ENCODE measurements at regions not wholly inside any gene's neighbourhood (a gene's known extent, or its start where the extent isn't known, plus 50 kb on each side); places are given as distances from the start of the nearest gene placed in this dataset.

DNA sequence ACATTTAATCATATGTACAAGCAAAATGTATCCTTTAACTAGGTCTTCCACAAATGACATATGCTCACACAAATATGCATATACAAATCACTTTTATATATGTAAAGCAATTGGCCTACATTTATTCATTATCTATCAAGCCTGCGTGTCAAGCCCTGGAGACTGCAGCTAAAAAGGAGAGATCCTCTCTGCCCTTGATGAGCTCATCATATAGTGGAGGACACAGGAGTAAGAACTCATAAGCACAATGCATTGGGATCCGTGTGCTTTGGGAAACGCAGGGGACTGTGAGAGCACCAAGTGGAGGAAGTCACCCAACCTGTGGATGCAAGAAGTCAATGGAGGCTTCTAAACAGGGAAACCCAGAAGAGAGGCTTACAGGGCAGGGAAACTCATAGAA lies 735.7 kb downstream of the BCL11B start (continued):
- TF ChIP-seq, protein P1, sequence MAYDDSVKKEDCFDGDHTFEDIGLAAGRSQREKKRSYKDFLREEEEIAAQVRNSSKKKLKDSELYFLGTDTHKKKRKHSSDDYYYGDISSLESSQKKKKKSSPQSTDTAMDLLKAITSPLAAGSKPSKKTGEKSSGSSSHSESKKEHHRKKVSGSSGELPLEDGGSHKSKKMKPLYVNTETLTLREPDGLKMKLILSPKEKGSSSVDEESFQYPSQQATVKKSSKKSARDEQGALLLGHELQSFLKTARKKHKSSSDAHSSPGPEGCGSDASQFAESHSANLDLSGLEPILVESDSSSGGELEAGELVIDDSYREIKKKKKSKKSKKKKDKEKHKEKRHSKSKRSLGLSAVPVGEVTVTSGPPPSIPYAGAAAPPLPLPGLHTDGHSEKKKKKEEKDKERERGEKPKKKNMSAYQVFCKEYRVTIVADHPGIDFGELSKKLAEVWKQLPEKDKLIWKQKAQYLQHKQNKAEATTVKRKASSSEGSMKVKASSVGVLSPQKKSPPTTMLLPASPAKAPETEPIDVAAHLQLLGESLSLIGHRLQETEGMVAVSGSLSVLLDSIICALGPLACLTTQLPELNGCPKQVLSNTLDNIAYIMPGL (CRISPR knock-in tag; IDR thresholded peaks at IDR 0.05) = no peak
- TF ChIP-seq RORB (CRISPR knock-in tag; IDR thresholded peaks at IDR 0.05) = no peak
- TF ChIP-seq, protein P2, sequence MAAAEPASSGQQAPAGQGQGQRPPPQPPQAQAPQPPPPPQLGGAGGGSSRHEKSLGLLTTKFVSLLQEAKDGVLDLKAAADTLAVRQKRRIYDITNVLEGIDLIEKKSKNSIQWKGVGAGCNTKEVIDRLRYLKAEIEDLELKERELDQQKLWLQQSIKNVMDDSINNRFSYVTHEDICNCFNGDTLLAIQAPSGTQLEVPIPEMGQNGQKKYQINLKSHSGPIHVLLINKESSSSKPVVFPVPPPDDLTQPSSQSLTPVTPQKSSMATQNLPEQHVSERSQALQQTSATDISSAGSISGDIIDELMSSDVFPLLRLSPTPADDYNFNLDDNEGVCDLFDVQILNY (CRISPR knock-in tag; IDR thresholded peaks at IDR 0.05) = no peak
- TF ChIP-seq TCF7 (CRISPR knock-in tag; IDR thresholded peaks at IDR 0.05; ENCODE audit: low read depth) = no peak
- TF ChIP-seq ZBTB21 (CRISPR knock-in tag; IDR thresholded peaks at IDR 0.05; ENCODE audit: borderline replicate concordance) = no peak
- TF ChIP-seq TP53 (CRISPR knock-in tag; IDR thresholded peaks at IDR 0.05) = no peak
- TF ChIP-seq, protein P3, sequence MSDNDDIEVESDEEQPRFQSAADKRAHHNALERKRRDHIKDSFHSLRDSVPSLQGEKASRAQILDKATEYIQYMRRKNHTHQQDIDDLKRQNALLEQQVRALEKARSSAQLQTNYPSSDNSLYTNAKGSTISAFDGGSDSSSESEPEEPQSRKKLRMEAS (CRISPR knock-in tag; IDR thresholded peaks at IDR 0.05) = no peak

DNA sequence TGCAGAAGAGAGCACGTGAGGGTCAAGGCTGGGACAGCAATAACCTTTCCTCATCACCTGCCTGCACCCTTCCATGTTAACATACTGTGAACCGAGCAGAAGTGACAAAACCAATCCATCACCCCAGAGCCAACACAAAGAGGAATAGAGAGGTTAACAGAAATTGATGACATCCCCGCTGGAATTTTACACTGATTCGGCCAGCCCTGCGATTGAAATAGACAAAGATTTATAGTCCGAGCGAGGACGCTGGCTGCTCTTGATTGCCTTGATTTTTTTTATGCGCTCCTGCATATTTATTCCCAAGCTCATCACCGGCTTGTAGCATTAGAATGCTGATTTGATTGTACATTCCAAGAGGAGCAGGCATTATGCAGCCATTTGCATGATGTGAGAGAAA lies 729.7 kb downstream of the BCL11B start:
- Mint-ChIP-seq H3K4me3 (no peak overlapping the region), H3K9me3 (no peaks in the 10 kb centered on the region), H3K36me3 (no peaks in the 10 kb centered on the region), H3K27me3 (ENCODE audit: low read depth) (no peaks in the 10 kb centered on the region), H3K27ac (no peak overlapping the region), H3K4me1 (no peaks in the 10 kb centered on the region)
- ATAC-seq (no peak), DNase-seq (ENCODE audit: low spot score) (no peak)
- ChIA-PET CTCF (no interaction called here), POLR2A (no interaction called here)
- TF ChIP-seq, protein P4, sequence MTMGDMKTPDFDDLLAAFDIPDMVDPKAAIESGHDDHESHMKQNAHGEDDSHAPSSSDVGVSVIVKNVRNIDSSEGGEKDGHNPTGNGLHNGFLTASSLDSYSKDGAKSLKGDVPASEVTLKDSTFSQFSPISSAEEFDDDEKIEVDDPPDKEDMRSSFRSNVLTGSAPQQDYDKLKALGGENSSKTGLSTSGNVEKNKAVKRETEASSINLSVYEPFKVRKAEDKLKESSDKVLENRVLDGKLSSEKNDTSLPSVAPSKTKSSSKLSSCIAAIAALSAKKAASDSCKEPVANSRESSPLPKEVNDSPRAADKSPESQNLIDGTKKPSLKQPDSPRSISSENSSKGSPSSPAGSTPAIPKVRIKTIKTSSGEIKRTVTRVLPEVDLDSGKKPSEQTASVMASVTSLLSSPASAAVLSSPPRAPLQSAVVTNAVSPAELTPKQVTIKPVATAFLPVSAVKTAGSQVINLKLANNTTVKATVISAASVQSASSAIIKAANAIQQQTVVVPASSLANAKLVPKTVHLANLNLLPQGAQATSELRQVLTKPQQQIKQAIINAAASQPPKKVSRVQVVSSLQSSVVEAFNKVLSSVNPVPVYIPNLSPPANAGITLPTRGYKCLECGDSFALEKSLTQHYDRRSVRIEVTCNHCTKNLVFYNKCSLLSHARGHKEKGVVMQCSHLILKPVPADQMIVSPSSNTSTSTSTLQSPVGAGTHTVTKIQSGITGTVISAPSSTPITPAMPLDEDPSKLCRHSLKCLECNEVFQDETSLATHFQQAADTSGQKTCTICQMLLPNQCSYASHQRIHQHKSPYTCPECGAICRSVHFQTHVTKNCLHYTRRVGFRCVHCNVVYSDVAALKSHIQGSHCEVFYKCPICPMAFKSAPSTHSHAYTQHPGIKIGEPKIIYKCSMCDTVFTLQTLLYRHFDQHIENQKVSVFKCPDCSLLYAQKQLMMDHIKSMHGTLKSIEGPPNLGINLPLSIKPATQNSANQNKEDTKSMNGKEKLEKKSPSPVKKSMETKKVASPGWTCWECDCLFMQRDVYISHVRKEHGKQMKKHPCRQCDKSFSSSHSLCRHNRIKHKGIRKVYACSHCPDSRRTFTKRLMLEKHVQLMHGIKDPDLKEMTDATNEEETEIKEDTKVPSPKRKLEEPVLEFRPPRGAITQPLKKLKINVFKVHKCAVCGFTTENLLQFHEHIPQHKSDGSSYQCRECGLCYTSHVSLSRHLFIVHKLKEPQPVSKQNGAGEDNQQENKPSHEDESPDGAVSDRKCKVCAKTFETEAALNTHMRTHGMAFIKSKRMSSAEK (CRISPR knock-in tag; IDR thresholded peaks at IDR 0.05; ENCODE audit: borderline replicate concordance) = no peak
- TF ChIP-seq SMAD3 (CRISPR knock-in tag; IDR thresholded peaks at IDR 0.05; ENCODE audit: borderline replicate concordance) (no peak), CBFB (CRISPR knock-in tag; IDR thresholded peaks at IDR 0.05; ENCODE audit: low read depth) (no peak), FOXK1 (CRISPR knock-in tag; IDR thresholded peaks at IDR 0.05) (no peak), IRF2 (CRISPR knock-in tag; IDR thresholded peaks at IDR 0.05; ENCODE audit: borderline replicate concordance, low read depth) (no peak), ZNF423 (CRISPR knock-in tag; IDR thresholded peaks at IDR 0.05) (no peak), SMAD4 (CRISPR knock-in tag; IDR thresholded peaks at IDR 0.05) (no peak), SP1 (CRISPR knock-in tag; conservative IDR thresholded peaks at IDR 0.05) (no peak), ZNF138 (CRISPR knock-in tag; conservative IDR thresholded peaks at IDR 0.05) (no peak), EMX1 (CRISPR knock-in tag; IDR thresholded peaks at IDR 0.05) (no peak), NFYB (CRISPR knock-in tag; conservative IDR thresholded peaks at IDR 0.05; ENCODE audit: low read depth) (no peak), PRRX2 (CRISPR knock-in tag; IDR thresholded peaks at IDR 0.05) (no peak), ZNF232 (CRISPR knock-in tag; IDR thresholded peaks at IDR 0.05) (no peak), KAT7 (CRISPR knock-in tag; IDR thresholded peaks at IDR 0.05; ENCODE audit: borderline replicate concordance) (no peak)
- TF ChIP-seq, protein P5, sequence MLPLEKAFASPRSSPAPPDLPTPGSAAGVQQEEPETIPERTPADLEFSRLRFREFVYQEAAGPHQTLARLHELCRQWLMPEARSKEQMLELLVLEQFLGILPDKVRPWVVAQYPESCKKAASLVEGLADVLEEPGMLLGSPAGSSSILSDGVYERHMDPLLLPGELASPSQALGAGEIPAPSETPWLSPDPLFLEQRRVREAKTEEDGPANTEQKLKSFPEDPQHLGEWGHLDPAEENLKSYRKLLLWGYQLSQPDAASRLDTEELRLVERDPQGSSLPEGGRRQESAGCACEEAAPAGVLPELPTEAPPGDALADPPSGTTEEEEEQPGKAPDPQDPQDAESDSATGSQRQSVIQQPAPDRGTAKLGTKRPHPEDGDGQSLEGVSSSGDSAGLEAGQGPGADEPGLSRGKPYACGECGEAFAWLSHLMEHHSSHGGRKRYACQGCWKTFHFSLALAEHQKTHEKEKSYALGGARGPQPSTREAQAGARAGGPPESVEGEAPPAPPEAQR (CRISPR knock-in tag; IDR thresholded peaks at IDR 0.05) = no peak
- TF ChIP-seq, protein P3 (CRISPR knock-in tag; IDR thresholded peaks at IDR 0.05) = no peak

Data from WTC11 (cell line).